ENCODE measurements at regions not wholly inside any gene's neighbourhood (a gene's known extent, or its start where the extent isn't known, plus 50 kb on each side); places are given as distances from the start of the nearest gene placed in this dataset.

DNA sequence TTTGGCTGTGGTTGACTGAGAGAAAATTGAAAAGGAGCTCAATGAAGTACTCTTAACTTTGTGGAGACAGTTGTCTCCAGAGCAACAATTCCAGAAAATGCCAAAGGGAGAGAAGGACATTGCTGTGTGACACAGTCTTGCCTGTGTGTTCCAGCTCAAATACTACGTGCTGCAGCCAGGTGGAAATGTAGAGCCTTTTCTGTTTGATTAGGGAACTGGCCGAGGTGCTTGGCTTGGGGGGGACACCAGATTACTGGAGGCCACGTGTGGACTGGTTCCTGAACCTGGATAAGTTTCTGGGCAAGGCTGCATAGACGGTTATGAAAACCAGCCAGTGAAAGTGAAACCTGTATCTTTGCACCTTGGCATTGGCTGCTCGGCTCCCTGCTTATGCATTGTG, 217.9 kb downstream of the CTH start:
- Histone ChIP-seq H2AFZ (ENCODE audit: low read length) (no peak overlapping the region), H2BK12ac (ENCODE audit: low read length) (no peak overlapping the region), H3K27ac (replicated peaks; ENCODE audit: low read length) (no peak overlapping the region), H3K4me3 (ENCODE audit: low read length in 2 of 2) (no peak overlapping the region), H3K4me1 (ENCODE audit: control insufficient read depth in 2 of 2, insufficient read depth in 1 of 2, low read depth in 1 of 2, low read length in 2 of 2) (no peaks in the 10 kb centered on the region), H3K36me3 (replicated peaks in 1 of 2; ENCODE audit: control insufficient read depth in 2 of 2, insufficient read depth in 2 of 2, low read length in 2 of 2) (no peaks in the 10 kb centered on the region), H2BK5ac (ENCODE audit: low read length) (no peak overlapping the region), H3K18ac (ENCODE audit: low read length) (no peak overlapping the region), H2BK15ac (ENCODE audit: low read length) (no peak overlapping the region), H4K8ac (ENCODE audit: low read depth, low read length) (no peak overlapping the region), H2AK5ac (ENCODE audit: low read depth, low read length) (no peak overlapping the region), H3K4me2 (ENCODE audit: insufficient read depth, low read length, poor library complexity, severe bottlenecking) (no peak overlapping the region), H3K79me1 (ENCODE audit: low read depth, low read length) (no peaks in the 10 kb centered on the region), H2BK120ac (ENCODE audit: low read depth, low read length) (no peak overlapping the region), H3K9me3 (replicated peaks in 1 of 2; ENCODE audit: control insufficient read depth in 2 of 2, insufficient read depth in 1 of 2, low read depth in 1 of 2, low read length in 2 of 2) (no peaks in the 10 kb centered on the region), H3K4ac (ENCODE audit: low read length) (no peak overlapping the region), H3K23ac (ENCODE audit: low read depth, low read length, poor library complexity) (no peak overlapping the region), H4K91ac (ENCODE audit: low read depth, low read length, poor library complexity) (no peak overlapping the region), H3K9ac (ENCODE audit: low read depth, low read length, poor library complexity) (no peak overlapping the region), H3K14ac (ENCODE audit: low read length) (no peak overlapping the region), H3K27me3 (ENCODE audit: control insufficient read depth in 3 of 3, insufficient read depth in 3 of 3, low read depth in 1 of 3, low read length in 3 of 3) (no peaks in the 10 kb centered on the region)
- WGBS, 2 donors (ENCODE audit: extremely low coverage in 2 of 2, insufficient read length in 2 of 2, insufficient replicate concordance in 1 of 2) = no CpG with 5 or more reads among the region's 5 CpGs
- no peak for DNase-seq (ENCODE audit: low spot score)

DNA sequence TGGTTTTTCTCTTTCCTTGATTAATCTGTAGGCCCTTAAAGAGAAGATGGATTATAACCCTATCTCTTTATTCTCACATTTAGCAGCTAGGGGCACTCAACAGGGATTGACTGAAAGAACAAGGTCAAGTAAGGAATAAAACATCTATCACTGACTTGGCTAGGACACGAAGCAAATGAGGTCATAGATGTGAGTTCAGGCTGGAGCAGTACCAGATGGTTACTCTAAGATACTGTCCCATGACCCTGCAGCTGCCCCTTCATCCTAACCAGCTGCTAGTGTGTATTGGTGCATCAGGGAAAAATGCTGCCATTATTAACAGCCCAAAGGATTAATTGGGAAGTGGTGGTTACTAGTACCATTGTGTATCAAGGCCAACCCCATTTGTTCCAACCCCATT, 221.9 kb downstream of the CTH start:
- Histone ChIP-seq H3K4me2 (ENCODE audit: insufficient read depth, low read length, poor library complexity, severe bottlenecking) (no peak overlapping the region), H4K8ac (ENCODE audit: low read depth, low read length) (no peak overlapping the region), H3K36me3 (replicated peaks in 1 of 2; ENCODE audit: control insufficient read depth in 2 of 2, insufficient read depth in 2 of 2, low read length in 2 of 2) (no peaks in the 10 kb centered on the region), H3K27me3 (ENCODE audit: control insufficient read depth in 3 of 3, insufficient read depth in 3 of 3, low read depth in 1 of 3, low read length in 3 of 3) (no peaks in the 10 kb centered on the region), H3K14ac (ENCODE audit: low read length) (no peak overlapping the region), H2BK5ac (ENCODE audit: low read length) (no peak overlapping the region), H2AK5ac (ENCODE audit: low read depth, low read length) (no peak overlapping the region), H2BK12ac (ENCODE audit: low read length) (no peak overlapping the region), H4K91ac (ENCODE audit: low read depth, low read length, poor library complexity) (no peak overlapping the region), H2BK15ac (ENCODE audit: low read length) (no peak overlapping the region), H3K4ac (ENCODE audit: low read length) (no peak overlapping the region), H3K23ac (ENCODE audit: low read depth, low read length, poor library complexity) (no peak overlapping the region), H3K27ac (replicated peaks; ENCODE audit: low read length) (no peak overlapping the region), H3K9ac (ENCODE audit: low read depth, low read length, poor library complexity) (no peak overlapping the region), H3K9me3 (replicated peaks in 1 of 2; ENCODE audit: control insufficient read depth in 2 of 2, insufficient read depth in 1 of 2, low read depth in 1 of 2, low read length in 2 of 2) (no peaks in the 10 kb centered on the region), H3K4me1 (ENCODE audit: control insufficient read depth in 2 of 2, insufficient read depth in 1 of 2, low read depth in 1 of 2, low read length in 2 of 2) (no peaks in the 10 kb centered on the region), H3K4me3 (ENCODE audit: low read length in 2 of 2) (no peak overlapping the region), H3K79me1 (ENCODE audit: low read depth, low read length) (no peaks in the 10 kb centered on the region), H3K18ac (ENCODE audit: low read length) (no peak overlapping the region), H2AFZ (ENCODE audit: low read length) (no peak overlapping the region), H2BK120ac (ENCODE audit: low read depth, low read length) (no peak overlapping the region)
- WGBS, 2 donors (ENCODE audit: extremely low coverage in 2 of 2, insufficient read length in 2 of 2, insufficient replicate concordance in 1 of 2) = no CpG with 5 or more reads among the region's 1 CpG
- no peak for DNase-seq (ENCODE audit: low spot score)

DNA sequence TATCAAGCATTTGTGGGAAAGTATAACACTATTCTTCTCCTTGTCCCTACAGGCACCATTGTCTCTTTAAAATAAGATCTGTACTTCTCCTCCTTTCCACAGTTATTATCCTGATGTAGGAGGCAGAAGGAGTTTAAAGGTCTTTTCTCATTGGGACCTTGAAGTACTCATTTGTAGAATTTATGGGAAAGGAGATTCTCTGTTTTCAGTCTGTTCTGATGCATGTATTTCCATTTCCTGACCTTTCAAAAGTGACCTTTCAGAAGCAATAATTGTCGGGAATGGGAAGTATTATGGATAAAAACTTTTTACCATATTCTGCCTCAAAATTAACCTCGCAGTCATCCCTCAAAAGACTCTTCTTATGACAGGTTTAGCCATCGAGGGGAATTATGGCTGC, 224.8 kb downstream of the CTH start:
- Histone ChIP-seq H3K27me3 (ENCODE audit: control insufficient read depth in 3 of 3, insufficient read depth in 3 of 3, low read depth in 1 of 3, low read length in 3 of 3) (no peaks in the 10 kb centered on the region), H2BK12ac (ENCODE audit: low read length) (no peak overlapping the region), H2BK120ac (ENCODE audit: low read depth, low read length) (no peak overlapping the region), H3K18ac (ENCODE audit: low read length) (no peak overlapping the region), H3K27ac (replicated peaks; ENCODE audit: low read length) (no peak overlapping the region), H4K8ac (ENCODE audit: low read depth, low read length) (no peak overlapping the region), H2AK5ac (ENCODE audit: low read depth, low read length) (no peak overlapping the region), H3K4ac (ENCODE audit: low read length) (no peak overlapping the region), H2BK5ac (ENCODE audit: low read length) (no peak overlapping the region), H3K36me3 (replicated peaks in 1 of 2; ENCODE audit: control insufficient read depth in 2 of 2, insufficient read depth in 2 of 2, low read length in 2 of 2) (no peaks in the 10 kb centered on the region), H2BK15ac (ENCODE audit: low read length) (no peak overlapping the region), H3K9me3 (replicated peaks in 1 of 2; ENCODE audit: control insufficient read depth in 2 of 2, insufficient read depth in 1 of 2, low read depth in 1 of 2, low read length in 2 of 2) (no peaks in the 10 kb centered on the region), H3K4me2 (ENCODE audit: insufficient read depth, low read length, poor library complexity, severe bottlenecking) (no peak overlapping the region), H3K4me3 (ENCODE audit: low read length in 2 of 2) (no peak overlapping the region), H4K91ac (ENCODE audit: low read depth, low read length, poor library complexity) (no peak overlapping the region), H3K23ac (ENCODE audit: low read depth, low read length, poor library complexity) (no peak overlapping the region), H3K9ac (ENCODE audit: low read depth, low read length, poor library complexity) (no peak overlapping the region), H3K79me1 (ENCODE audit: low read depth, low read length) (no peaks in the 10 kb centered on the region), H3K4me1 (ENCODE audit: control insufficient read depth in 2 of 2, insufficient read depth in 1 of 2, low read depth in 1 of 2, low read length in 2 of 2) (no peaks in the 10 kb centered on the region), H2AFZ (ENCODE audit: low read length) (no peak overlapping the region), H3K14ac (ENCODE audit: low read length) (no peak overlapping the region)
- no peak for DNase-seq (ENCODE audit: low spot score)
- no CpG with 5 or more reads among the region's 3 CpGs for WGBS, 2 donors (ENCODE audit: extremely low coverage in 2 of 2, insufficient read length in 2 of 2, insufficient replicate concordance in 1 of 2)

DNA sequence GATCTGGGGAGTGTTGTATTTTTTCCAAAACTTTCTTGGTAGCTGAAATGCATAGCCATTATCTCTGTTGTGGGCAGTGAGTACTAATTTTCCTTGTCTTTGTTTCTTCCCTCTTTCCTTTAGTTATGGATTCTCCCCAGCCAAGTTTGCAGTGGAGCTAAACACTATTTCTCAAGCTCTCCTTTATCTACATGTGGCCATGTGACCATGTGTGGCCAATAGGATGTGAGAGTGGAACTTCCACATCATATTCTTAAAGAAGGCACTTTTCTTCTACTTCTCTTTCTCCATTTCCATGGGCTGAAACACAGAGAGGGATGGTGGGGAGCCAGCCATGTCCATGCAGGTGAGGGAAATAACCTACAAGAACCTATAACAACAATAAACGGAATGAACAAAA, 230.8 kb downstream of the CTH start:
- H3K36me3 ChIP-seq (replicated peaks in 1 of 2; ENCODE audit: control insufficient read depth in 2 of 2, insufficient read depth in 2 of 2, low read length in 2 of 2) = no peaks in the 10 kb centered on the region
- H3K9ac ChIP-seq (ENCODE audit: low read depth, low read length, poor library complexity) = no peak overlapping the region
- no peak overlapping the region for H3K4me2 ChIP-seq (ENCODE audit: insufficient read depth, low read length, poor library complexity, severe bottlenecking)
- H3K18ac ChIP-seq (ENCODE audit: low read length) = no peak overlapping the region
- no peak overlapping the region for H3K4ac ChIP-seq (ENCODE audit: low read length)
- no peak overlapping the region for H3K14ac ChIP-seq (ENCODE audit: low read length)
- H3K79me1 ChIP-seq (ENCODE audit: low read depth, low read length) = no peaks in the 10 kb centered on the region
- no CpG with 5 or more reads among the region's 1 CpG for WGBS, 2 donors (ENCODE audit: extremely low coverage in 2 of 2, insufficient read length in 2 of 2, insufficient replicate concordance in 1 of 2)
- H2BK5ac ChIP-seq (ENCODE audit: low read length) = no peak overlapping the region
- no peak overlapping the region for H2BK15ac ChIP-seq (ENCODE audit: low read length)
- no peak overlapping the region for H2AK5ac ChIP-seq (ENCODE audit: low read depth, low read length)
- H3K23ac ChIP-seq (ENCODE audit: low read depth, low read length, poor library complexity) = no peak overlapping the region
- H2AFZ ChIP-seq (ENCODE audit: low read length) = no peak overlapping the region
- H3K9me3 ChIP-seq (replicated peaks in 1 of 2; ENCODE audit: control insufficient read depth in 2 of 2, insufficient read depth in 1 of 2, low read depth in 1 of 2, low read length in 2 of 2) = no peaks in the 10 kb centered on the region
- H3K27ac ChIP-seq (replicated peaks; ENCODE audit: low read length) = no peak overlapping the region
- no peaks in the 10 kb centered on the region for H3K4me1 ChIP-seq (ENCODE audit: control insufficient read depth in 2 of 2, insufficient read depth in 1 of 2, low read depth in 1 of 2, low read length in 2 of 2)
- H3K4me3 ChIP-seq (ENCODE audit: low read length in 2 of 2) = no peak overlapping the region
- H4K8ac ChIP-seq (ENCODE audit: low read depth, low read length) = no peak overlapping the region
- H2BK120ac ChIP-seq (ENCODE audit: low read depth, low read length) = no peak overlapping the region
- no peaks in the 10 kb centered on the region for H3K27me3 ChIP-seq (ENCODE audit: control insufficient read depth in 3 of 3, insufficient read depth in 3 of 3, low read depth in 1 of 3, low read length in 3 of 3)
- no peak overlapping the region for H2BK12ac ChIP-seq (ENCODE audit: low read length)
- no peak overlapping the region for H4K91ac ChIP-seq (ENCODE audit: low read depth, low read length, poor library complexity)
- no peak for DNase-seq (ENCODE audit: low spot score)
